Esophagus squamous epithelium (tissue), 5 donors: ENCODE measurements at regions not wholly inside any gene's neighbourhood (a gene's known extent, or its start where the extent isn't known, plus 50 kb on each side); places are given as distances from the start of the nearest gene placed in this dataset.

ENCODE experiments used
- DNase-seq: peaks from one replicate; lab custom pipeline; 2025; lab: John Stamatoyannopoulos, UW
- H3K27ac ChIP-seq, 4 donors: fragments of 200-600 bp; sonication (generic); one replicate each; pipeline ENCODE4 v1.5.1; 2016 to 2019; ENCODE audit warnings: mild to moderate bottlenecking in 1 of 4
- H3K27me3 ChIP-seq, 4 donors: fragments of 200-600 bp; sonication (generic); 1 replicate in 3 of 4; 2 replicates in 1 of 4; pipeline versions ENCODE4 v1.5.1 to v1.6.0; 2017 to 2021; ENCODE audit warnings: antibody characterized with exemption in 1 of 4
- H3K36me3 ChIP-seq, 3 donors: fragments of 200-600 bp; sonication (generic); one replicate each; pipeline ENCODE4 v1.5.1; 2016 to 2019
- H3K4me1 ChIP-seq, 3 donors: fragments of 200-600 bp; sonication (generic); one replicate each; pipeline ENCODE4 v1.5.1; 2017 to 2019
- H3K4me3 ChIP-seq, 4 donors: fragments of 200-600 bp; sonication (generic); 1 replicate in 3 of 4; 2 replicates in 1 of 4; pipeline ENCODE4 v1.5.1; 2016 to 2019; ENCODE audit warnings: mild to moderate bottlenecking in 2 of 4, moderate library complexity in 1 of 4
- H3K9me3 ChIP-seq, 3 donors: fragments of 200-600 bp; sonication (generic); one replicate each; pipeline ENCODE4 v1.5.1; 2016 to 2019
- POLR2A ChIP-seq, 4 donors: fragments of 450-650 bp; IDR thresholded peaks; one replicate each; pipeline ENCODE4 v1.6.1; 2017; ENCODE audit warnings: antibody characterized with exemption in 4 of 4, mild to moderate bottlenecking in 4 of 4, moderate library complexity in 3 of 4
- WGBS, 2 donors: methylation state at CpG; one replicate each; pipeline ENCODE4 v1.1.5; 2018; 5-methylcytosine and 5-hydroxymethylcytosine counted together
- intact Hi-C: fragments of 100-400 bp; cut with DNase I; formaldehyde crosslinking; loops from one replicate; pipeline ENCODE4 v1.15.0; 2022
- TF ChIP-seq, protein P1 (sequence below), 6 experiments: fragments of 450-650 bp in 4 of 6; fragments of 200-600 bp in 2 of 6; sonication (generic) in 2 of 6; IDR thresholded peaks; one replicate each; pipeline ENCODE4 v1.5.1; 2016 to 2019; ENCODE audit warnings: antibody characterized with exemption in 6 of 6, mild to moderate bottlenecking in 4 of 6, moderate library complexity in 4 of 6
- donor health status: DM: yes; HTN: yes; CAD: no.

DNA sequence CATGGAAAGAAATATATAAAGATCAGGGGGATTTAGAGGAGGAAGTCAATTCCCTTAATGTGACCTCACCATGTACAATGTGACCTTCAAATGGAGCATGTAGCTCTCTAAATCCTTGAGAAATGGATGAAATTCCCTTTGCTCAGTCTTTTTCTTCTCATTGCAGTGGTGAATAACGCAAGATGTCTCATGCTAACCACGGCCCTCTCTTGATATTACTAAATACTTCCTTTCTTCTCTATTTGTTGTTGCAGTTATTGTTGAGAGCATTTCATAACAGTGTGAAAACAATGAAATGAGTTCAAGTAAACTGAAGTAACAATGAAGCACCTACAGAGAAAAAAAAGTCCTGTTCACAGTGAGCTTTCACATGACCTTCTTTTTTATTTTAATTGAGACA is 55.6 kb downstream of the ZNF281 start:
- 39 to 49% methylated on average over 2 of the region's 2 CpGs for WGBS, 2 donors
- Histone ChIP-seq H3K4me3 (no peak overlapping the region), H3K27me3 (no peaks in the 10 kb centered on the region), H3K9me3 (no peaks in the 10 kb centered on the region), H3K4me1 (peaks cover 0 to 12% (median 0%) of the 10 kb centered on the region in 3 donors), H3K27ac (no peak overlapping the region), H3K36me3 (no peaks in the 10 kb centered on the region)
- intact Hi-C loops: no loop called here
- no peak for DNase-seq
- TF ChIP-seq, protein P1, sequence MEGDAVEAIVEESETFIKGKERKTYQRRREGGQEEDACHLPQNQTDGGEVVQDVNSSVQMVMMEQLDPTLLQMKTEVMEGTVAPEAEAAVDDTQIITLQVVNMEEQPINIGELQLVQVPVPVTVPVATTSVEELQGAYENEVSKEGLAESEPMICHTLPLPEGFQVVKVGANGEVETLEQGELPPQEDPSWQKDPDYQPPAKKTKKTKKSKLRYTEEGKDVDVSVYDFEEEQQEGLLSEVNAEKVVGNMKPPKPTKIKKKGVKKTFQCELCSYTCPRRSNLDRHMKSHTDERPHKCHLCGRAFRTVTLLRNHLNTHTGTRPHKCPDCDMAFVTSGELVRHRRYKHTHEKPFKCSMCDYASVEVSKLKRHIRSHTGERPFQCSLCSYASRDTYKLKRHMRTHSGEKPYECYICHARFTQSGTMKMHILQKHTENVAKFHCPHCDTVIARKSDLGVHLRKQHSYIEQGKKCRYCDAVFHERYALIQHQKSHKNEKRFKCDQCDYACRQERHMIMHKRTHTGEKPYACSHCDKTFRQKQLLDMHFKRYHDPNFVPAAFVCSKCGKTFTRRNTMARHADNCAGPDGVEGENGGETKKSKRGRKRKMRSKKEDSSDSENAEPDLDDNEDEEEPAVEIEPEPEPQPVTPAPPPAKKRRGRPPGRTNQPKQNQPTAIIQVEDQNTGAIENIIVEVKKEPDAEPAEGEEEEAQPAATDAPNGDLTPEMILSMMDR (IDR thresholded peaks at IDR 0.05): no peak
- no peak for TF ChIP-seq POLR2A (IDR thresholded peaks at IDR 0.05)

GRCh38 chr1:200353232-200353631 is 56.6 kb downstream of the ZNF281 start:
- no peaks in the 10 kb centered on the region for H3K9me3 ChIP-seq
- H3K4me3 ChIP-seq: no peak overlapping the region
- no peak for DNase-seq
- 71 to 94% methylated on average over 1 of the region's 1 CpG for WGBS, 2 donors
- H3K4me1 ChIP-seq: peaks cover 0 to 12% (median 0%) of the 10 kb centered on the region in 3 donors
- H3K36me3 ChIP-seq: no peaks in the 10 kb centered on the region
- H3K27ac ChIP-seq: no peak overlapping the region
- TF ChIP-seq, protein P1 (IDR thresholded peaks at IDR 0.05): no peak
- TF ChIP-seq POLR2A (IDR thresholded peaks at IDR 0.05): no peak
- intact Hi-C loops: no loop called here
- no peaks in the 10 kb centered on the region for H3K27me3 ChIP-seq

DNA sequence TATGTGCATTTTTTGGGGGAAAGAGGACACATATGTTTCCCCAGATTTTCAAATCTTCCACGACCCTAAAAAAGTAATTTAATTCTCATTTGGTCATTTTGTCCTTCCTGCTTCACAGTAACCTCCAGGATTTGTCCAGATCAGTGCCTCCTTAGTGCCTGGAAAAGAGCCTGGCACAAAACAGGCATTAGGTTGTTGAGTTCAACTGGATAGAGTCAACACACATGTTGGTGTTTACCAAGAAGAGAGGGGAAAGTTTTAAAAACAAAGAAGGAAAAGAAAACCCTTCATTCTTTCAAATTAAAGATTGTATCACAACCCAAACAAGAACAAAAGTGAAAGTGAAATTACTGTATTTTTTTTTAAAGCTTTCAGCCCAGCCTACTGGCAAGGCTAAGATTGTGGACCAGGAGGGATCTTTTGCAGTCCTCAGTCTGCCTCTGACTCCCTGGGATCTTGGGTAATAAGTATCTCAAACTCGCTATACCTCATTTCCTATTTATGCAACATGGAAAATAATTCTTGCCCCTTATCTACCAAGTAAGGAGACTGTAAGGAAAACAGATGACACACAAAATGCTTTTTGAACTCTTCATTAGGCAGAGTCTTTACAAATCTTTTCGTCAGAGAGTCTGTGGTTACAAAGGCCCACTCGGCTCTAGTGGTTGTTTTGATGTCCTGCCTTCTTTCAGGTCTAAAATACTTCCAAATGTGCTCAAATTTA is 57.8 kb downstream of the ZNF281 start:
- WGBS, 2 donors: 26 to 32% methylated on average over 4 of the region's 4 CpGs
- no peak for DNase-seq
- TF ChIP-seq POLR2A (IDR thresholded peaks at IDR 0.05): no peak
- TF ChIP-seq, protein P1 (IDR thresholded peaks at IDR 0.05): no peak
- intact Hi-C loops: no loop called here
- no peaks in the 10 kb centered on the region for H3K9me3 ChIP-seq
- no peaks in the 10 kb centered on the region for H3K36me3 ChIP-seq
- no peaks in the 10 kb centered on the region for H3K27me3 ChIP-seq
- H3K4me3 ChIP-seq: peak overlapping the region in 1 of 4 donors; percentile 10
- H3K4me1 ChIP-seq: peaks cover 0 to 12% (median 0%) of the 10 kb centered on the region in 3 donors
- H3K27ac ChIP-seq: no peak overlapping the region

DNA sequence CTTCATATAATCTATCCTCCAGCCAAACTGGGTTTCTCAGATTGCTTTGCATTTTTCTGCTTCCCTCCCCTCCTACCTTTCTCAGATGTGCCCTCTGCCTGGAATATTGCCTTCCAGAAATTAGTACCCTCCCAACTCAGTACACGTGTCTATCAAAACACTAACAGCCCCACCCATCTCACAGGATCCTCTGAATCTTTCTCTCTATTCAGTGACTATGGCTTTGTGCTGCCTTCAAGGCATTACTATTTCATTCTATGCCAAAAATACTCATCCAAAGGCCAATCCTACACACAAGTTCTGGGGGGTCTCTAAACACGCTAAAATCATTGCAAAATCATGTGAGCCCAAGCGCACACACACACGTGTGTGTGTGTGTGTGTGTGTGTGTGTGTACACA is 58.4 kb downstream of the ZNF281 start:
- Histone ChIP-seq H3K27me3 (no peaks in the 10 kb centered on the region), H3K27ac (no peak overlapping the region), H3K36me3 (no peaks in the 10 kb centered on the region), H3K9me3 (no peaks in the 10 kb centered on the region), H3K4me1 (peaks cover 0 to 12% (median 0%) of the 10 kb centered on the region in 3 donors), H3K4me3 (no peak overlapping the region)
- DNase-seq: no peak
- TF ChIP-seq, protein P1 (IDR thresholded peaks at IDR 0.05): no peak
- 59 to 69% methylated on average over 4 of the region's 4 CpGs for WGBS, 2 donors
- intact Hi-C loops: no loop called here

- no peak for TF ChIP-seq POLR2A (IDR thresholded peaks at IDR 0.05)
- TF ChIP-seq, protein P1 (IDR thresholded peaks at IDR 0.05): no peak
- Histone ChIP-seq H3K27ac (no peak overlapping the region), H3K4me1 (peaks cover 0 to 3% (median 0%) of the 10 kb centered on the region in 3 donors), H3K4me3 (no peak overlapping the region), H3K36me3 (no peaks in the 10 kb centered on the region), H3K27me3 (no peaks in the 10 kb centered on the region), H3K9me3 (no peaks in the 10 kb centered on the region)
- DNase-seq: no peak
- intact Hi-C loops: no loop called here
- WGBS, 2 donors: 82 to 86% methylated on average over 9 of the region's 9 CpGs
These were observed 63.1 kb downstream of the ZNF281 start for GRCh38 chr1:200346700-200347099.
